Fibroblast of mammary gland (primary cell): ENCODE measurements at regions not wholly inside any gene's neighbourhood (a gene's known extent, or its start where the extent isn't known, plus 50 kb on each side); places are given as distances from the start of the nearest gene placed in this dataset.

ENCODE experiments used
- DNase-seq: peaks from one replicate; pipeline ENCODE4 v3.0.0-alpha.2; 2010; ENCODE audit warnings: low read depth
- H3K4me3 ChIP-seq: 2 replicates; pipeline ENCODE4 v1.5.1; 2011; ENCODE audit warnings: low read depth, mild to moderate bottlenecking, low read length, moderate library complexity; ENCODE audit not compliant: control insufficient read depth
- CTCF ChIP-seq: conservative IDR thresholded peaks from 2 replicates; pipeline ENCODE4 v1.5.1; 2011; ENCODE audit warnings: low read depth, low read length, inconsistent platforms; ENCODE audit not compliant: control insufficient read depth, insufficient read depth

GRCh38 chr3:106115557-106115956 lies 246.7 kb upstream of the CBLB start:
- no peak overlapping the region for H3K4me3 ChIP-seq
- no peak for TF ChIP-seq CTCF
- no peak for DNase-seq

- TF ChIP-seq CTCF, result no peak
- no peak for DNase-seq
- H3K4me3 ChIP-seq, result no peak overlapping the region
Measured at GRCh38 chr3:106116733-106117489, 248.1 kb upstream of the CBLB start.

DNA sequence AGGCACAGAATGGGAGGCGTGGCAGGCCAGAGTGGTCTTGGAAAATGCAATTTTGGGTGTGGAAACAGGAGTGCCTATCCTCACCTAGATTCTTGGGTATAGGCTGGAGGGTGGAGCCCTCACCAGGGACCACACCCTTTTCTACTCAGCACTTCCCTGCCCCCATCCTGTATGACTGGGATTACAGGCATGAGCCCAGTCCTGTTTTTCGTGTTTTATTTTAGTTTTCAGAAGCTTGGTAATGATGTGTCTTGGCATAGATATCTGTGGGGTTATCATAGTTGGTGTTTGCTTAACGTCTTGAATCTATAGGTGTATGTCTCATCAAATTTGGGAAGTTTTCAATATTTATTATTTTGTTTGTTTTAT lies 248.7 kb upstream of the CBLB start:
- H3K4me3 ChIP-seq, result no peak overlapping the region
- no peak for DNase-seq
- no peak for TF ChIP-seq CTCF

GRCh38 chr3:106119614-106120082 lies 250.8 kb upstream of the CBLB start:
- no peak overlapping the region for H3K4me3 ChIP-seq
- DNase-seq, result peak; percentile 90
- TF ChIP-seq CTCF, result no peak

GRCh38 chr3:106120356-106120755 lies 251.5 kb upstream of the CBLB start:
- H3K4me3 ChIP-seq, result no peak overlapping the region
- TF ChIP-seq CTCF, result no peak
- DNase-seq, result peak; percentile 82

DNA sequence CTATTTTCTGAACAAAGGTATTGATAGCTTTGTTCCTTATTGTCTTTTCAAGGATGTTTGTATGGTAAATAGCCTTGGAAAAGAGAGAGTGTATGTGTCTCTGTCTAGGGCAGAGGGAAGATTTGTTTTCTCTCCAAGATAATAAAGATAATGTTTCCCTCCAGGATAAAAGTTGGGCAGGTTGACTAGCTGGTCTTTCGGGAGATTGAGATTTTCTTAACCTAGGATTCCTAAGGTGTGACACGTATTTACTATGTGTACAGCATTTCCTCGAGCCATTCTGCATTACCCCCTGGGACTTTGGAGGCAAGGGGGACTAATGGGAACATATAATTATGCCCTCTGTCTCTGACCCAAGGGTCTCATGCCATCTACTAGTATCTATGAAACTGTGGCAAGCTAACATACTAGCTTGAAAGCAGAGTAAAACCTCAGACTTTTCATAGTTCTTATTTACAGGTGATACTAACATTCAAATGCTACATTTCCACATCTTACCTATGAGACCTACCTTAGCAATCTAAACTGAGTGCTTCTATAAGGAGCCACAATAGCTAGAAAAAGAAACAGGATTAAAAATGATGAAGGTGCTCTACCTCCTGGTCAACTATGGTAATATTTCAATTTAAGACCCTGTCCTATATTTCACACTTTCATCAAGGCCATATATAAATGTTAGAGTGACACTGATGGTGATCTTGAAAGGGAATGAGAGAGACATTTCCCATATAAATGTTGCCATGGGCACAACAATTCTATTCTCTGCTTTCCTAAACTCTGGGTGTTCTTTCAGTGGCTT lies 252.9 kb upstream of the CBLB start:
- DNase-seq, result no peak
- TF ChIP-seq CTCF, result no peak
- H3K4me3 ChIP-seq, result no peak overlapping the region
